WERI-Rb-1 (cell line): ENCODE measurements at regions not wholly inside any gene's neighbourhood (a gene's known extent, or its start where the extent isn't known, plus 50 kb on each side); places are given as distances from the start of the nearest gene placed in this dataset.

ENCODE experiments used
- DNase-seq: peaks from one replicate; pipeline ENCODE4 v3.0.0-alpha.2; 2020
- H3K27ac ChIP-seq: fragments of 250-450 bp; sonication (Bioruptor Pico); 2 replicates; pipeline ENCODE4 v1.5.1; 2020; ENCODE audit warnings: mild to moderate bottlenecking, moderate library complexity
- H3K27me3 ChIP-seq: fragments of 250-450 bp; sonication (Bioruptor Pico); 2 replicates; pipeline ENCODE4 v1.5.1; 2021; ENCODE audit warnings: mild to moderate bottlenecking, low read depth, moderate library complexity; ENCODE audit not compliant: insufficient read depth, severe bottlenecking
- H3K36me3 ChIP-seq: fragments of 250-450 bp; sonication (Bioruptor Pico); 2 replicates; pipeline ENCODE4 v1.5.1; 2020; ENCODE audit warnings: mild to moderate bottlenecking, moderate library complexity
- H3K4me3 ChIP-seq: 2 replicates; pipeline ENCODE4 v1.5.1; 2011; ENCODE audit warnings: low read depth, mild to moderate bottlenecking, control low read depth, low read length
- H3K9me3 ChIP-seq: fragments of 250-450 bp; sonication (Bioruptor Pico); 2 replicates; pipeline ENCODE4 v1.5.1; 2021; ENCODE audit warnings: mild to moderate bottlenecking, moderate library complexity; ENCODE audit not compliant: severe bottlenecking
- CTCF ChIP-seq: IDR thresholded peaks from 2 replicates; pipeline ENCODE4 v1.5.1; 2011; ENCODE audit warnings: low read depth, mild to moderate bottlenecking, control low read depth, inconsistent platforms, low read length

GRCh38 chr6:41430875-41431274 lies 95.5 kb downstream of the NCR2 start:
- Histone ChIP-seq H3K36me3 (no peaks in the 10 kb centered on the region), H3K27me3 (no peaks in the 10 kb centered on the region), H3K4me3 (no peak overlapping the region), H3K9me3 (no peaks in the 10 kb centered on the region), H3K27ac (no peak overlapping the region)
- TF ChIP-seq CTCF, result no peak
- peak; percentile 48 for DNase-seq

GRCh38 chr6:41432280-41432679 lies 96.9 kb downstream of the NCR2 start:
- Histone ChIP-seq H3K36me3 (no peaks in the 10 kb centered on the region), H3K27me3 (no peaks in the 10 kb centered on the region), H3K9me3 (no peaks in the 10 kb centered on the region), H3K4me3 (no peak overlapping the region), H3K27ac (no peak overlapping the region)
- no peak for DNase-seq
- TF ChIP-seq CTCF, result no peak

DNA sequence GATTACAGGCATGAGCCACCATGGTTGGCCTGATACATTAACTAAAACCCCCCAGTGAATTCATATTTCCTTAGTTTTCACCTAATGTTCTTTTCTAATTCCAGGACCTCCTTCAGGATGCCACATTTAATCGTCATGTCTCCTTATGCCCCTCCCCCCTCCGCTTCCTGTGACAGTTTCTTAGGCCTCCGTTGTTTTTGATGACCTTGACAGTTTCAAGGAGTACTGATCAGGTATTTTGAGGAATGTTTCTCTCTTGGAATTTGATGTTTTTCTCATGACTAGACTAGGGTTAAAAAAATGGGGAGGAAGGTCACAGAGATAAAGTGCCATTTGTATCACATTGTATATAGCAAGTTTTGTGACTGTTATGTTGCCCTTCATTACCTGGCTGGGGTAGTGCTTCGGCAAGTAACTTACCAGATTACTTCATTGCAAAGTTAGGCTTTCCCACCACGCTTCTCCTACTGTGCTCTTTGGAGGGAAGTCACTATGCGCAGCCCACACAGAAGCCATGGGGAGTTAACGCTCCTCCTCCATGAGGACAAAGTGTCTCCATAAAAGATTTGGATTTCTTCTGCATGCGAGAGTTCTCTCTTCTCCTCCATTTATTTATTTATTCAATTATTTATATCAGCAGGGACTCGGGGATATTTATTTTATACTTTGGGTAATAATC lies 99.5 kb downstream of the NCR2 start:
- no peak for TF ChIP-seq CTCF
- H3K36me3 ChIP-seq, result no peaks in the 10 kb centered on the region
- no peak for DNase-seq
- no peaks in the 10 kb centered on the region for H3K27me3 ChIP-seq
- no peak overlapping the region for H3K27ac ChIP-seq
- no peaks in the 10 kb centered on the region for H3K9me3 ChIP-seq
- H3K4me3 ChIP-seq, result no peak overlapping the region

- Histone ChIP-seq H3K27me3 (no peaks in the 10 kb centered on the region), H3K9me3 (no peaks in the 10 kb centered on the region), H3K36me3 (no peaks in the 10 kb centered on the region), H3K4me3 (no peak overlapping the region), H3K27ac (no peak overlapping the region)
- no peak for TF ChIP-seq CTCF
- no peak for DNase-seq
Observed at GRCh38 chr6:41437604-41438003, 102.2 kb downstream of the NCR2 start.

GRCh38 chr6:41438746-41439145 lies 103.3 kb downstream of the NCR2 start:
- no peak for TF ChIP-seq CTCF
- Histone ChIP-seq H3K36me3 (no peaks in the 10 kb centered on the region), H3K27me3 (no peaks in the 10 kb centered on the region), H3K4me3 (no peak overlapping the region), H3K9me3 (no peaks in the 10 kb centered on the region), H3K27ac (no peak overlapping the region)
- DNase-seq, result no peak
